ENCODE measurements at regions not wholly inside any gene's neighbourhood (a gene's known extent, or its start where the extent isn't known, plus 50 kb on each side); places are given as distances from the start of the nearest gene placed in this dataset.

- ChIA-PET CTCF (interaction anchor here (1.2 kb wide), 1 partner anchor 21 kb away, joined by 3 read pairs; no protein-coding TSS in a partner anchor), POLR2A (no interaction called here)
- Mint-ChIP-seq H3K27me3 (ENCODE audit: low read depth) (peaks cover 3% of the 10 kb centered on the region; the same call in 1 of the 2 replicates), H3K4me1 (peaks cover 23% of the 10 kb centered on the region), H3K4me3 (no peak overlapping the region), H3K27ac (peak overlapping the region; percentile 75; the same call in 1 of the 2 replicates), H3K9me3 (peaks cover 16% of the 10 kb centered on the region), H3K36me3 (peaks cover 17% of the 10 kb centered on the region)
- ATAC-seq = no peak
- DNase-seq (ENCODE audit: low spot score) = no peak
- no peak for TF ChIP-seq MYBL2 (CRISPR knock-in tag; IDR thresholded peaks at IDR 0.05)
- TF ChIP-seq, protein P1, sequence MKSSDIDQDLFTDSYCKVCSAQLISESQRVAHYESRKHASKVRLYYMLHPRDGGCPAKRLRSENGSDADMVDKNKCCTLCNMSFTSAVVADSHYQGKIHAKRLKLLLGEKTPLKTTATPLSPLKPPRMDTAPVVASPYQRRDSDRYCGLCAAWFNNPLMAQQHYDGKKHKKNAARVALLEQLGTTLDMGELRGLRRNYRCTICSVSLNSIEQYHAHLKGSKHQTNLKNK (CRISPR knock-in tag; IDR thresholded peaks at IDR 0.05) = no peak
- TF ChIP-seq GRHL2 (CRISPR knock-in tag; IDR thresholded peaks at IDR 0.05; ENCODE audit: insufficient replicate concordance, severe bottlenecking) = no peak
- TF ChIP-seq CREB1 (CRISPR knock-in tag; IDR thresholded peaks at IDR 0.05) = no peak
- no peak for TF ChIP-seq ATF1 (CRISPR knock-in tag; IDR thresholded peaks at IDR 0.05)
- no peak for TF ChIP-seq NR3C1 (CRISPR knock-in tag; conservative IDR thresholded peaks at IDR 0.05; ENCODE audit: low read depth)
- no peak for TF ChIP-seq ZNF263 (CRISPR knock-in tag; IDR thresholded peaks at IDR 0.05; ENCODE audit: low read depth)
- TF ChIP-seq ZBTB21 (CRISPR knock-in tag; IDR thresholded peaks at IDR 0.05; ENCODE audit: borderline replicate concordance) = no peak
- TF ChIP-seq ZNF121 (CRISPR knock-in tag; IDR thresholded peaks at IDR 0.05) = no peak
- TF ChIP-seq JUN (CRISPR knock-in tag; IDR thresholded peaks at IDR 0.05) = no peak
- no peak for TF ChIP-seq CTCF (IDR thresholded peaks at IDR 0.05)
- TF ChIP-seq FOXJ3 (CRISPR knock-in tag; IDR thresholded peaks at IDR 0.05; ENCODE audit: borderline replicate concordance) = no peak
- TF ChIP-seq PREB (CRISPR knock-in tag; IDR thresholded peaks at IDR 0.05; ENCODE audit: borderline replicate concordance) = no peak
Observed at GRCh38 chr5:173691931-173692330, 75.5 kb upstream of the BOD1 start.

GRCh38 chr5:173693670-173694069 is 77.2 kb upstream of the BOD1 start:
- DNase-seq (ENCODE audit: low spot score) (no peak), ATAC-seq (no peak)
- peaks cover 16% of the 10 kb centered on the region for H3K9me3 Mint-ChIP-seq
- no peak overlapping the region for H3K4me3 Mint-ChIP-seq
- POLR2A ChIA-PET = no interaction called here
- CTCF ChIA-PET = interaction anchor here (1.2 kb wide), 1 partner anchor 49 kb away, joined by 3 read pairs; no protein-coding TSS in a partner anchor
- peaks cover 37% of the 10 kb centered on the region for H3K4me1 Mint-ChIP-seq
- peaks cover 17% of the 10 kb centered on the region for H3K36me3 Mint-ChIP-seq
- peaks cover 3% of the 10 kb centered on the region; the same call in 1 of the 2 replicates for H3K27me3 Mint-ChIP-seq (ENCODE audit: low read depth)
- H3K27ac Mint-ChIP-seq = no peak overlapping the region
- no peak for TF ChIP-seq PRDM15 (CRISPR knock-in tag; IDR thresholded peaks at IDR 0.05)
- TF ChIP-seq, protein P2, sequence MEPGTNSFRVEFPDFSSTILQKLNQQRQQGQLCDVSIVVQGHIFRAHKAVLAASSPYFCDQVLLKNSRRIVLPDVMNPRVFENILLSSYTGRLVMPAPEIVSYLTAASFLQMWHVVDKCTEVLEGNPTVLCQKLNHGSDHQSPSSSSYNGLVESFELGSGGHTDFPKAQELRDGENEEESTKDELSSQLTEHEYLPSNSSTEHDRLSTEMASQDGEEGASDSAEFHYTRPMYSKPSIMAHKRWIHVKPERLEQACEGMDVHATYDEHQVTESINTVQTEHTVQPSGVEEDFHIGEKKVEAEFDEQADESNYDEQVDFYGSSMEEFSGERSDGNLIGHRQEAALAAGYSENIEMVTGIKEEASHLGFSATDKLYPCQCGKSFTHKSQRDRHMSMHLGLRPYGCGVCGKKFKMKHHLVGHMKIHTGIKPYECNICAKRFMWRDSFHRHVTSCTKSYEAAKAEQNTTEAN (CRISPR knock-in tag; IDR thresholded peaks at IDR 0.05) = no peak
- no peak for TF ChIP-seq ZNF232 (CRISPR knock-in tag; IDR thresholded peaks at IDR 0.05)
- no peak for TF ChIP-seq FOXJ3 (CRISPR knock-in tag; IDR thresholded peaks at IDR 0.05; ENCODE audit: borderline replicate concordance)
- TF ChIP-seq ZNF512 (CRISPR knock-in tag; IDR thresholded peaks at IDR 0.05; ENCODE audit: borderline replicate concordance) = no peak
- no peak for TF ChIP-seq AR (CRISPR knock-in tag; IDR thresholded peaks at IDR 0.05)
- TF ChIP-seq ZNF416 (CRISPR knock-in tag; IDR thresholded peaks at IDR 0.05) = no peak
- TF ChIP-seq CREM (CRISPR knock-in tag; IDR thresholded peaks at IDR 0.05) = no peak
- no peak for TF ChIP-seq ATF1 (CRISPR knock-in tag; IDR thresholded peaks at IDR 0.05)
- TF ChIP-seq SMAD3 (CRISPR knock-in tag; IDR thresholded peaks at IDR 0.05; ENCODE audit: borderline replicate concordance) = no peak
- TF ChIP-seq, protein P3, sequence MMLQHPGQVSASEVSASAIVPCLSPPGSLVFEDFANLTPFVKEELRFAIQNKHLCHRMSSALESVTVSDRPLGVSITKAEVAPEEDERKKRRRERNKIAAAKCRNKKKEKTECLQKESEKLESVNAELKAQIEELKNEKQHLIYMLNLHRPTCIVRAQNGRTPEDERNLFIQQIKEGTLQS (CRISPR knock-in tag; conservative IDR thresholded peaks at IDR 0.05) = no peak
- TF ChIP-seq JUN (CRISPR knock-in tag; IDR thresholded peaks at IDR 0.05) = no peak

Data from WTC11 (cell line).